ENCODE measurements at regions not wholly inside any gene's neighbourhood (a gene's known extent, or its start where the extent isn't known, plus 50 kb on each side); places are given as distances from the start of the nearest gene placed in this dataset.

- TF ChIP-seq, protein P1, sequence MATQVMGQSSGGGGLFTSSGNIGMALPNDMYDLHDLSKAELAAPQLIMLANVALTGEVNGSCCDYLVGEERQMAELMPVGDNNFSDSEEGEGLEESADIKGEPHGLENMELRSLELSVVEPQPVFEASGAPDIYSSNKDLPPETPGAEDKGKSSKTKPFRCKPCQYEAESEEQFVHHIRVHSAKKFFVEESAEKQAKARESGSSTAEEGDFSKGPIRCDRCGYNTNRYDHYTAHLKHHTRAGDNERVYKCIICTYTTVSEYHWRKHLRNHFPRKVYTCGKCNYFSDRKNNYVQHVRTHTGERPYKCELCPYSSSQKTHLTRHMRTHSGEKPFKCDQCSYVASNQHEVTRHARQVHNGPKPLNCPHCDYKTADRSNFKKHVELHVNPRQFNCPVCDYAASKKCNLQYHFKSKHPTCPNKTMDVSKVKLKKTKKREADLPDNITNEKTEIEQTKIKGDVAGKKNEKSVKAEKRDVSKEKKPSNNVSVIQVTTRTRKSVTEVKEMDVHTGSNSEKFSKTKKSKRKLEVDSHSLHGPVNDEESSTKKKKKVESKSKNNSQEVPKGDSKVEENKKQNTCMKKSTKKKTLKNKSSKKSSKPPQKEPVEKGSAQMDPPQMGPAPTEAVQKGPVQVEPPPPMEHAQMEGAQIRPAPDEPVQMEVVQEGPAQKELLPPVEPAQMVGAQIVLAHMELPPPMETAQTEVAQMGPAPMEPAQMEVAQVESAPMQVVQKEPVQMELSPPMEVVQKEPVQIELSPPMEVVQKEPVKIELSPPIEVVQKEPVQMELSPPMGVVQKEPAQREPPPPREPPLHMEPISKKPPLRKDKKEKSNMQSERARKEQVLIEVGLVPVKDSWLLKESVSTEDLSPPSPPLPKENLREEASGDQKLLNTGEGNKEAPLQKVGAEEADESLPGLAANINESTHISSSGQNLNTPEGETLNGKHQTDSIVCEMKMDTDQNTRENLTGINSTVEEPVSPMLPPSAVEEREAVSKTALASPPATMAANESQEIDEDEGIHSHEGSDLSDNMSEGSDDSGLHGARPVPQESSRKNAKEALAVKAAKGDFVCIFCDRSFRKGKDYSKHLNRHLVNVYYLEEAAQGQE (IDR thresholded peaks at IDR 0.05; ENCODE audit: low read depth), result no peak
- TF ChIP-seq FOXM1 (IDR thresholded peaks at IDR 0.05; ENCODE audit: borderline replicate concordance, low read depth) (no peak), EGR1 (IDR thresholded peaks at IDR 0.05) (no peak), CREB1 (IDR thresholded peaks at IDR 0.05; ENCODE audit: low read depth) (no peak), YY1 (IDR thresholded peaks at IDR 0.05; ENCODE audit: low read depth) (no peak), TCF12 (IDR thresholded peaks at IDR 0.05; ENCODE audit: low read depth) (no peak), ZBTB7A (IDR thresholded peaks at IDR 0.05; ENCODE audit: low read depth) (no peak), NFIC (IDR thresholded peaks at IDR 0.05) (no peak), RAD21 (IDR thresholded peaks at IDR 0.05; ENCODE audit: low read depth) (no peak), TEAD4 (IDR thresholded peaks at IDR 0.05) (no peak), TAF1 (IDR thresholded peaks at IDR 0.05; ENCODE audit: low read depth) (no peak), CEBPB (IDR thresholded peaks at IDR 0.05) (no peak), EP300 (IDR thresholded peaks at IDR 0.05; ENCODE audit: borderline replicate concordance) (no peak)
- TF ChIP-seq, protein P2, sequence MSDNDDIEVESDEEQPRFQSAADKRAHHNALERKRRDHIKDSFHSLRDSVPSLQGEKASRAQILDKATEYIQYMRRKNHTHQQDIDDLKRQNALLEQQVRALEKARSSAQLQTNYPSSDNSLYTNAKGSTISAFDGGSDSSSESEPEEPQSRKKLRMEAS (IDR thresholded peaks at IDR 0.05), result no peak
- TF ChIP-seq, protein P3, sequence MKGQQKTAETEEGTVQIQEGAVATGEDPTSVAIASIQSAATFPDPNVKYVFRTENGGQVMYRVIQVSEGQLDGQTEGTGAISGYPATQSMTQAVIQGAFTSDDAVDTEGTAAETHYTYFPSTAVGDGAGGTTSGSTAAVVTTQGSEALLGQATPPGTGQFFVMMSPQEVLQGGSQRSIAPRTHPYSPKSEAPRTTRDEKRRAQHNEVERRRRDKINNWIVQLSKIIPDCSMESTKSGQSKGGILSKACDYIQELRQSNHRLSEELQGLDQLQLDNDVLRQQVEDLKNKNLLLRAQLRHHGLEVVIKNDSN (IDR thresholded peaks at IDR 0.05), result no peak
Measured at GRCh38 chr5:5711112-5711511, 288.6 kb downstream of the ICE1 start.

- TF ChIP-seq YY1 (IDR thresholded peaks at IDR 0.05; ENCODE audit: low read depth) (no peak), CEBPB (IDR thresholded peaks at IDR 0.05) (no peak), CREB1 (IDR thresholded peaks at IDR 0.05; ENCODE audit: low read depth) (no peak), TCF12 (IDR thresholded peaks at IDR 0.05; ENCODE audit: low read depth) (no peak), TAF1 (IDR thresholded peaks at IDR 0.05; ENCODE audit: low read depth) (no peak)
- TF ChIP-seq, protein P2 (IDR thresholded peaks at IDR 0.05), result no peak
Measured at GRCh38 chr5:5710471-5710870, 288.0 kb downstream of the ICE1 start.

- no peak for TF ChIP-seq CREB1 (IDR thresholded peaks at IDR 0.05; ENCODE audit: low read depth)
- no peak for TF ChIP-seq FOXM1 (IDR thresholded peaks at IDR 0.05; ENCODE audit: borderline replicate concordance, low read depth)
- TF ChIP-seq, protein P2 (IDR thresholded peaks at IDR 0.05), result no peak
- no peak for TF ChIP-seq TCF12 (IDR thresholded peaks at IDR 0.05; ENCODE audit: low read depth)
Measured at GRCh38 chr5:5708367-5708919, 286.0 kb downstream of the ICE1 start.

GRCh38 chr5:5705010-5705409, 282.5 kb downstream of the ICE1 start:
- TF ChIP-seq, protein P2 (IDR thresholded peaks at IDR 0.05), result no peak
- TF ChIP-seq EP300 (IDR thresholded peaks at IDR 0.05; ENCODE audit: borderline replicate concordance) (no peak), RAD21 (IDR thresholded peaks at IDR 0.05; ENCODE audit: low read depth) (no peak), TCF12 (IDR thresholded peaks at IDR 0.05; ENCODE audit: low read depth) (no peak), FOXM1 (IDR thresholded peaks at IDR 0.05; ENCODE audit: borderline replicate concordance, low read depth) (no peak), TEAD4 (IDR thresholded peaks at IDR 0.05) (no peak), CREB1 (IDR thresholded peaks at IDR 0.05; ENCODE audit: low read depth) (no peak), TAF1 (IDR thresholded peaks at IDR 0.05; ENCODE audit: low read depth) (no peak), EGR1 (IDR thresholded peaks at IDR 0.05) (no peak), NFIC (IDR thresholded peaks at IDR 0.05) (no peak), CEBPB (IDR thresholded peaks at IDR 0.05) (no peak), ZBTB7A (IDR thresholded peaks at IDR 0.05; ENCODE audit: low read depth) (no peak), YY1 (IDR thresholded peaks at IDR 0.05; ENCODE audit: low read depth) (no peak)
- TF ChIP-seq, protein P3 (IDR thresholded peaks at IDR 0.05), result no peak
- TF ChIP-seq, protein P1 (IDR thresholded peaks at IDR 0.05; ENCODE audit: low read depth), result no peak

GRCh38 chr5:5704352-5704751, 281.9 kb downstream of the ICE1 start:
- TF ChIP-seq TAF1 (IDR thresholded peaks at IDR 0.05; ENCODE audit: low read depth) (no peak), NFIC (IDR thresholded peaks at IDR 0.05) (no peak), FOXM1 (IDR thresholded peaks at IDR 0.05; ENCODE audit: borderline replicate concordance, low read depth) (no peak), ZBTB7A (IDR thresholded peaks at IDR 0.05; ENCODE audit: low read depth) (no peak), TCF12 (IDR thresholded peaks at IDR 0.05; ENCODE audit: low read depth) (no peak), RAD21 (IDR thresholded peaks at IDR 0.05; ENCODE audit: low read depth) (no peak), EP300 (IDR thresholded peaks at IDR 0.05; ENCODE audit: borderline replicate concordance) (no peak), TEAD4 (IDR thresholded peaks at IDR 0.05) (no peak), YY1 (IDR thresholded peaks at IDR 0.05; ENCODE audit: low read depth) (no peak), EGR1 (IDR thresholded peaks at IDR 0.05) (no peak), CEBPB (IDR thresholded peaks at IDR 0.05) (no peak), CREB1 (IDR thresholded peaks at IDR 0.05; ENCODE audit: low read depth) (no peak)
- TF ChIP-seq, protein P2 (IDR thresholded peaks at IDR 0.05), result no peak
- TF ChIP-seq, protein P1 (IDR thresholded peaks at IDR 0.05; ENCODE audit: low read depth), result no peak
- TF ChIP-seq, protein P3 (IDR thresholded peaks at IDR 0.05), result no peak
